ENCODE measurements at regions not wholly inside any gene's neighbourhood (a gene's known extent, or its start where the extent isn't known, plus 50 kb on each side); places are given as distances from the start of the nearest gene placed in this dataset.

- Mint-ChIP-seq H3K4me1 (no peaks in the 10 kb centered on the region), H3K36me3 (no peaks in the 10 kb centered on the region), H3K9me3 (peaks cover 0 to 25% (median 5%) of the 10 kb centered on the region in 9 donors), H3K4me3 (no peak overlapping the region), H3K27ac (no peak overlapping the region), H3K27me3 (peaks cover 0 to 1% (median 0%) of the 10 kb centered on the region in 5 donors)
- POLR2A ChIA-PET = no interaction called here
- ATAC-seq (no peak), DNase-seq (no peak)
Observed at GRCh38 chr5:153116916-153117315, 373.6 kb upstream of the GRIA1 start.

- POLR2A ChIA-PET = no interaction called here
- DNase-seq (no peak), ATAC-seq (no peak)
- Mint-ChIP-seq H3K9me3 (peaks cover 0 to 21% (median 6%) of the 10 kb centered on the region in 9 donors), H3K4me3 (no peak overlapping the region), H3K27me3 (no peaks in the 10 kb centered on the region), H3K27ac (no peak overlapping the region), H3K36me3 (no peaks in the 10 kb centered on the region), H3K4me1 (no peaks in the 10 kb centered on the region)
Observed at GRCh38 chr5:153118018-153118417, 372.5 kb upstream of the GRIA1 start.

GRCh38 chr5:153122403-153122802 is 368.1 kb upstream of the GRIA1 start:
- POLR2A ChIA-PET = no interaction called here

GRCh38 chr5:153130296-153130695 is 360.2 kb upstream of the GRIA1 start:
- H3K4me3 Mint-ChIP-seq = no peak overlapping the region
- H3K9me3 Mint-ChIP-seq = peaks cover 0 to 14% (median 0%) of the 10 kb centered on the region in 9 donors
- H3K4me1 Mint-ChIP-seq = no peaks in the 10 kb centered on the region
- DNase-seq (no peak), ATAC-seq (no peak)
- no peak overlapping the region for H3K27ac Mint-ChIP-seq
- no peaks in the 10 kb centered on the region for H3K27me3 Mint-ChIP-seq
- H3K36me3 Mint-ChIP-seq = no peaks in the 10 kb centered on the region
- POLR2A ChIA-PET = no interaction called here

More at GRCh38 chr5:153122403-153122802, 368.1 kb upstream of the GRIA1 start:
- ATAC-seq (no peak), DNase-seq (no peak)
- Mint-ChIP-seq H3K36me3 (no peaks in the 10 kb centered on the region), H3K4me1 (no peaks in the 10 kb centered on the region), H3K4me3 (no peak overlapping the region), H3K27me3 (no peaks in the 10 kb centered on the region), H3K27ac (no peak overlapping the region), H3K9me3 (peaks cover 0 to 13% (median 2%) of the 10 kb centered on the region in 9 donors)

- no peak overlapping the region for H3K4me3 Mint-ChIP-seq
- ATAC-seq (no peak), DNase-seq (no peak)
- H3K27ac Mint-ChIP-seq = no peak overlapping the region
- H3K27me3 Mint-ChIP-seq = no peaks in the 10 kb centered on the region
- peaks cover 0 to 19% (median 4%) of the 10 kb centered on the region in 9 donors for H3K9me3 Mint-ChIP-seq
- H3K4me1 Mint-ChIP-seq = no peaks in the 10 kb centered on the region
- POLR2A ChIA-PET = no interaction called here
- no peaks in the 10 kb centered on the region for H3K36me3 Mint-ChIP-seq
Observed at GRCh38 chr5:153135411-153135810, 355.1 kb upstream of the GRIA1 start.

GRCh38 chr5:153136910-153137614 is 353.4 kb upstream of the GRIA1 start:
- H3K27ac Mint-ChIP-seq = no peak overlapping the region
- H3K27me3 Mint-ChIP-seq = no peaks in the 10 kb centered on the region
- H3K4me3 Mint-ChIP-seq = no peak overlapping the region
- no peaks in the 10 kb centered on the region for H3K4me1 Mint-ChIP-seq
- DNase-seq (no peak), ATAC-seq (no peak)
- H3K36me3 Mint-ChIP-seq = no peaks in the 10 kb centered on the region
- POLR2A ChIA-PET = no interaction called here
- H3K9me3 Mint-ChIP-seq = peaks cover 0 to 14% (median 7%) of the 10 kb centered on the region in 9 donors

- H3K27me3 Mint-ChIP-seq = peaks cover 0 to 3% (median 0%) of the 10 kb centered on the region in 5 donors
Observed at GRCh38 chr5:153147891-153148623, 342.4 kb upstream of the GRIA1 start.

GRCh38 chr5:153148624-153148976 is 341.9 kb upstream of the GRIA1 start:
- ATAC-seq (no peak), DNase-seq (no peak)
- no peaks in the 10 kb centered on the region for H3K4me1 Mint-ChIP-seq
- POLR2A ChIA-PET = no interaction called here
- peaks cover 9 to 64% (median 19%) of the 10 kb centered on the region in 9 donors for H3K9me3 Mint-ChIP-seq
- no peak overlapping the region for H3K4me3 Mint-ChIP-seq
- no peak overlapping the region for H3K27ac Mint-ChIP-seq
- peaks cover 0 to 14% (median 0%) of the 10 kb centered on the region in 3 donors for H3K36me3 Mint-ChIP-seq
- peaks cover 0 to 3% (median 0%) of the 10 kb centered on the region in 5 donors for H3K27me3 Mint-ChIP-seq

More at GRCh38 chr5:153147891-153148623, 342.4 kb upstream of the GRIA1 start:
- POLR2A ChIA-PET = no interaction called here
- Mint-ChIP-seq H3K4me1 (no peaks in the 10 kb centered on the region), H3K9me3 (peaks cover 9 to 70% (median 19%) of the 10 kb centered on the region in 9 donors), H3K27ac (no peak overlapping the region), H3K4me3 (no peak overlapping the region), H3K36me3 (peaks cover 0 to 14% (median 0%) of the 10 kb centered on the region in 3 donors)
- no peak for DNase-seq
- no peak for ATAC-seq

- no peak for ATAC-seq
- Mint-ChIP-seq H3K36me3 (peaks cover 0 to 14% (median 0%) of the 10 kb centered on the region in 3 donors), H3K27me3 (no peaks in the 10 kb centered on the region), H3K4me3 (no peak overlapping the region), H3K9me3 (peaks cover 5 to 47% (median 13%) of the 10 kb centered on the region in 9 donors), H3K27ac (no peak overlapping the region), H3K4me1 (no peaks in the 10 kb centered on the region)
- no peak for DNase-seq
- POLR2A ChIA-PET = no interaction called here
Observed at GRCh38 chr5:153151558-153151957, 338.9 kb upstream of the GRIA1 start.

- no peak for ATAC-seq
- peaks cover 0 to 9% (median 0%) of the 10 kb centered on the region in 3 donors for H3K36me3 Mint-ChIP-seq
- DNase-seq = no peak
- H3K4me1 Mint-ChIP-seq = no peaks in the 10 kb centered on the region
- peaks cover 4 to 36% (median 13%) of the 10 kb centered on the region in 9 donors for H3K9me3 Mint-ChIP-seq
- POLR2A ChIA-PET = no interaction called here
- H3K4me3 Mint-ChIP-seq = no peak overlapping the region
- no peaks in the 10 kb centered on the region for H3K27me3 Mint-ChIP-seq
- no peak overlapping the region for H3K27ac Mint-ChIP-seq
Observed at GRCh38 chr5:153153086-153153485, 337.4 kb upstream of the GRIA1 start.

GRCh38 chr5:153157156-153157555 is 333.3 kb upstream of the GRIA1 start:
- H3K4me1 Mint-ChIP-seq = no peaks in the 10 kb centered on the region
- DNase-seq (no peak), ATAC-seq (no peak)
- no peaks in the 10 kb centered on the region for H3K36me3 Mint-ChIP-seq
- no peak overlapping the region for H3K4me3 Mint-ChIP-seq
- H3K27ac Mint-ChIP-seq = no peak overlapping the region
- peaks cover 0 to 21% (median 7%) of the 10 kb centered on the region in 9 donors for H3K9me3 Mint-ChIP-seq
- POLR2A ChIA-PET = no interaction called here
- no peaks in the 10 kb centered on the region for H3K27me3 Mint-ChIP-seq

GRCh38 chr5:153158608-153159007 is 331.9 kb upstream of the GRIA1 start:
- no peak for ATAC-seq
- no peaks in the 10 kb centered on the region for H3K4me1 Mint-ChIP-seq
- POLR2A ChIA-PET = no interaction called here

GRCh38 chr5:153159616-153160015 is 330.9 kb upstream of the GRIA1 start:
- POLR2A ChIA-PET = no interaction called here
- Mint-ChIP-seq H3K36me3 (no peaks in the 10 kb centered on the region), H3K27me3 (no peaks in the 10 kb centered on the region), H3K4me1 (no peaks in the 10 kb centered on the region), H3K27ac (no peak overlapping the region), H3K9me3 (peaks cover 0 to 21% (median 3%) of the 10 kb centered on the region in 9 donors), H3K4me3 (no peak overlapping the region)
- ATAC-seq (no peak), DNase-seq (no peak)

More at GRCh38 chr5:153158608-153159007, 331.9 kb upstream of the GRIA1 start:
- Mint-ChIP-seq H3K9me3 (peaks cover 0 to 21% (median 6%) of the 10 kb centered on the region in 9 donors), H3K4me3 (no peak overlapping the region), H3K27ac (no peak overlapping the region), H3K27me3 (no peaks in the 10 kb centered on the region), H3K36me3 (no peaks in the 10 kb centered on the region)
- no peak for DNase-seq

Data from naive thymus-derived CD8-positive, alpha-beta T cell (primary cell).